ENCODE measurements at regions not wholly inside any gene's neighbourhood (a gene's known extent, or its start where the extent isn't known, plus 50 kb on each side); places are given as distances from the start of the nearest gene placed in this dataset.
"Not testable (repeated sequence)": the region's sequence is repeated elsewhere in the genome, so short reads cannot be mapped to it uniquely, and the experiment has no call there.

DNA sequence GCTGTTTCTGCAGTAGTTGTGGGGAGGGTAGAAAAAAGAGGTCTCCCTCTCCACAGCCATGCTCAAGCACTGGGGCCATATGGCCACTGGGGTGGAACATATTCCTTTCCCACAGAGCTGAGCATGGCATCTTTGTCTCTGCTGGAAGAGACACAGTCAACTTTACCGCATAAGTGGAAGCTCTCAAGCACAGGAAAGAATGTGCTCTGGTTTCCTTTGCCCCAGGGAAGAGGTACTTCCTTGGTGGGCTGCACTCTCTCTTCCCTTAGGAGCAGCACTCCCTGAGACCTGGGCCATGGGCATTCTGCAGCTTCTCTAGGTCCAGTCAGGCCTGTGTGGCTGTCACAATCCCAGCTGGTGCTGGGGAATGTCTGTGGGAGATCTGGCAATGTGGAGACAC is 168.5 kb upstream of the ACTBL2 start:
- TF ChIP-seq, protein P1, sequence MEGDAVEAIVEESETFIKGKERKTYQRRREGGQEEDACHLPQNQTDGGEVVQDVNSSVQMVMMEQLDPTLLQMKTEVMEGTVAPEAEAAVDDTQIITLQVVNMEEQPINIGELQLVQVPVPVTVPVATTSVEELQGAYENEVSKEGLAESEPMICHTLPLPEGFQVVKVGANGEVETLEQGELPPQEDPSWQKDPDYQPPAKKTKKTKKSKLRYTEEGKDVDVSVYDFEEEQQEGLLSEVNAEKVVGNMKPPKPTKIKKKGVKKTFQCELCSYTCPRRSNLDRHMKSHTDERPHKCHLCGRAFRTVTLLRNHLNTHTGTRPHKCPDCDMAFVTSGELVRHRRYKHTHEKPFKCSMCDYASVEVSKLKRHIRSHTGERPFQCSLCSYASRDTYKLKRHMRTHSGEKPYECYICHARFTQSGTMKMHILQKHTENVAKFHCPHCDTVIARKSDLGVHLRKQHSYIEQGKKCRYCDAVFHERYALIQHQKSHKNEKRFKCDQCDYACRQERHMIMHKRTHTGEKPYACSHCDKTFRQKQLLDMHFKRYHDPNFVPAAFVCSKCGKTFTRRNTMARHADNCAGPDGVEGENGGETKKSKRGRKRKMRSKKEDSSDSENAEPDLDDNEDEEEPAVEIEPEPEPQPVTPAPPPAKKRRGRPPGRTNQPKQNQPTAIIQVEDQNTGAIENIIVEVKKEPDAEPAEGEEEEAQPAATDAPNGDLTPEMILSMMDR (conservative IDR thresholded peaks at IDR 0.05; ENCODE audit: low read depth, low read length): no peak
- no peak for DNase-seq (ENCODE audit: low read depth)
- no peak overlapping the region for H3K4me3 ChIP-seq (ENCODE audit: low read depth, low read length)

DNA sequence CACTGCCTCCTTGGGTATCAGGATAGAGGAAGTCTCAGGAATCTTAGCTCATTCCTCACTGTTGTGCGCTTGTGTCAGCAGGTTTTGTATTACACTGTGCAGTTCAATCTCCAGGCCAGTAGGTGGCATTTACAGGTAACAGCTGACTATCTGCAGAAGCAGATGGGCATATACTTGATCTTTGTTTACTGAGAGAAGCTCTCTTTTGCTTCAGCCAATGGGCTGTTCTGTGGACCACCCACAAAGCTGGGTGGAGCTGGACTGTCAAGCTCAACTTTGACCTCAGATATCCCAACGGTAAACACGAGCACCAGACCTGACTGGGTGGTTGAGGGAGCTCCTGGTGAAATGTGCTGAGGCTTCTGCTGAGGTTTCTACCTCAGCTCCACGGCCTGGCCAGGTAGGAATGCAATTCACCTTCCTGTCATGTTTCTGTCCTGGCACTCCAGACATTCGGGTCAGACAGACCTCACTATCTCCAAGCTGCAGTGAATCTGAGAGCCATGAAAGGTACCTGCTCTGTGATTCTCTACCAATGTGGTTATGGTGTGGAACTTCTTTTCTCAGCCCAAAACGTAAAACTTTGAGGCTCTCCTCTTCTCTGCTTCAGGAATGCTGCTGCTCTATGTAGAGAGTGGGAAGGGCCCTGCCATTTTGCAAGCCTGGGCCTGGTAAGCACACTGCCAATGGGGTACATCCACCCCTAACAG is 167.9 kb upstream of the ACTBL2 start:
- DNase-seq (ENCODE audit: low read depth): peak; percentile 87
- H3K4me3 ChIP-seq (ENCODE audit: low read depth, low read length): no peak overlapping the region
- TF ChIP-seq, protein P1 (conservative IDR thresholded peaks at IDR 0.05; ENCODE audit: low read depth, low read length): peak; percentile 84

DNA sequence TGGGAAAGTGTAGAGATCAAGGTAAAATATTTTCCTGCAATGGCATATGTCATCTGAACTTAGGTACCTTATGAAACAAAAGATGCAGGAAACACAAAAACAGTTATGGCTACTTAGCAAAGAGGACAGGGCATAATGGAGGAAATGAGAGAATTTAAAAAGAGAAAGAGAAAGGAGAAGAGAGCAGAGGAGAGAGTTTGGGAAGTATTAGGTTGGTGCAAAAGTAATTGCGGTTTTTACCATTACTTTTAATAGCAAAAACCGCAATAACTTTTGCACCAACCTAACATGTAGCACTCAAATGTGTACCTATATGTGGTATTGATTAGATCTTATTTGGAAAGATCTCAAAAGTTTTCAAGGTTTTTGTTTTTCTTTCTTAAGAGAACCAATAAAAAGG is 160.1 kb upstream of the ACTBL2 start:
- no peak overlapping the region for H3K4me3 ChIP-seq (ENCODE audit: low read depth, low read length)
- DNase-seq (ENCODE audit: low read depth): no peak
- TF ChIP-seq, protein P1 (conservative IDR thresholded peaks at IDR 0.05; ENCODE audit: low read depth, low read length): no peak

DNA sequence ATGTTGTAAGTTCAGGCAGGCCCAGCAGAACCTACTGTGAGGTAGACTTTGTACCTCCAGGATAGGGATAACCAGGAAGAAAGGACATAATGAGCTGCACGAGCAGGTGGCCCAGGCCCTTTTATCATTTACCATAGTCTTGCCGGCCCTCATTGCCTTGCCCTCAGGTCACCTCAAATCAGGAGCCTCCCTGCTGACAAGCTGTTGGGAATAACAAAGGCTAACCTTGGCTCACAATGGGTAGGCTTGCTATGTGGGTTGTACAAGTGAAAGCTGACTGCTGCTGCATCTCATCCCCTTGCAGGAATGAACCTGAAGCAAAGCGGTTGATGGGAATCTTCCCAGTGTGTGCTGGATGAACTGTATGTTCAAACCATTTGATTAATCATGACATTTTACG is 159.5 kb upstream of the ACTBL2 start:
- TF ChIP-seq, protein P1 (conservative IDR thresholded peaks at IDR 0.05; ENCODE audit: low read depth, low read length): no peak
- no peak for DNase-seq (ENCODE audit: low read depth)
- H3K4me3 ChIP-seq (ENCODE audit: low read depth, low read length): no peak overlapping the region

DNA sequence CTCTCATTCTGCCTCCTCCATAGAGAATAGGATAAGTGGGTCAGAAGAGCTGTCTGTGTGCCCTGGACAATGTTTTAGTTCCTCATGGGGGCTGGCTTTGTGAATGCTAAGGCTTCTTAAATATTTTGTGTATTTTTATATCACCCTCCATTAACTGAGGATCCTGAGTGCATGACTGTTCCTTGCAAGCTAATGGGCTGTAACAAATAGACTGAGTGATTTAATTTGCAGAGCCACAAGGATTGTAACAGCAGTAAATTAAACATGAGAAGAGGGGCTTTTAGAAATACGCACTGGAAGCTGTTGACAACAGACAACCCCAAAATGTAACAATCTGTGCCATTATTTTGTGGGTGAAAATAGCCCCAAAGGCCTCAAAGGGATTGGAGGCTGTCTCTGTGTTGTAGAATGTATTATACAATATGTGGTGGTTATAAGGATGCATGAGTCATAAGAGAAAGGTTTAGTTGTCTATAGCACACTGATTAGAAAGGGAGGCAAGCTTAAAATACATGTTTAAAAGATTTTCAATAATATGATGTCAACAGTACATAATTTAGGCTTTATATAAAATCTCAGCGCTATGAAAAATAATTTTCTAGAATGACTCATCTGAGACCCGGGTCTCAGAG is 152.7 kb upstream of the ACTBL2 start:
- DNase-seq (ENCODE audit: low read depth): peak; percentile 16
- TF ChIP-seq, protein P1 (conservative IDR thresholded peaks at IDR 0.05; ENCODE audit: low read depth, low read length): no peak
- no peak overlapping the region for H3K4me3 ChIP-seq (ENCODE audit: low read depth, low read length)

DNA sequence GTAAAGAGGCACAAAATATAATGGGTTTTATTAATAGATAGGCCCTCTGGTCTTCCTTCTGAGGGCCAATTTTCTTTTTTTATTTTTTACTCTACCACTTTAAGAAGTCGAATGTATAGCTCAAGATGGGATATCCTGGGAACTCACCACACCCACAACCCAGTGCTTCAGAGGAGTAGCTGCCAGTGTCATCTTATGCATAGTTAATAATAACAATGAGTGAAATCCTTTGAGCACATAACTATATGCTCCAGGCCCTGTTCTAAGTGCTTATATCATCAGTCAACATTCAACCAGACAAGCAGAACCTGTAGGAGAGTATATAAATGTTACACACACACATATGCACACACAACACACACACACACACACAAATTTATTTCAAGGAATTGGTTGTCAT is 150.3 kb upstream of the ACTBL2 start:
- TF ChIP-seq, protein P1 (conservative IDR thresholded peaks at IDR 0.05; ENCODE audit: low read depth, low read length): no peak
- H3K4me3 ChIP-seq (ENCODE audit: low read depth, low read length): no peak overlapping the region
- no peak for DNase-seq (ENCODE audit: low read depth)

DNA sequence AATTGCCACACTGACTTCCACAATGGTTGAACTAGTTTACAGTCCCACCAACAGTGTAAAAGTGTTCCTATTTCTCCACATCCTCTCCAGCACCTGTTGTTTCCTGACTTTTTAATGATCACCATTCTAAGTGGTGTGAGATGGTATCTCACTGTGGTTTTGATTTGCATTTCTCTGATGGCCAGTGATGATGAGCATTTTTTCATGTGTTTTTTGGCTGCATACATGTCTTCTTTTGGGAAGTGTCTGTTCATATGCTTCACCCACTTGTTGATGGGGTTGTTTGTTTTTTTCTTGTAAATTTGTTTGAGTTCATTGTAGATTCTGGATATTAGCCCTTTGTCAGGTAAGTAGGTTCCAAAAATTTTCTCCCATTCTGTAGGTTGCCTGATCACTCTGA is 148.5 kb upstream of the ACTBL2 start:
- not testable (repeated sequence) for H3K4me3 ChIP-seq (ENCODE audit: low read depth, low read length)

More for the DNA sequence above, 148.5 kb upstream of the ACTBL2 start:
- DNase-seq (ENCODE audit: low read depth): not testable (repeated sequence)
